Activated B cell treated with CpG ODN at 0.5 μM for 24 hours (primary cell): ENCODE measurements at regions not wholly inside any gene's neighbourhood (a gene's known extent, or its start where the extent isn't known, plus 50 kb on each side); places are given as distances from the start of the nearest gene placed in this dataset.

Experiments
- ATAC-seq: fragments of 200-7000 bp; cut with Tn5 transposase; one replicate; pipeline ENCODE4 v1.10.0; 2021; ENCODE audit warnings: low read depth, mild to moderate bottlenecking, moderate library complexity
- CTCF ChIA-PET: fragments of 350-600 bp; sonication (Branson Sonifier 250); formaldehyde crosslinking; loops from one replicate; lab custom pipeline; 2021; ENCODE audit warnings: antibody characterized with exemption; lab: Charles Lee
- POLR2A ChIA-PET: fragments of 350-600 bp; sonication (Branson Sonifier 250); formaldehyde crosslinking; loops from one replicate; lab custom pipeline; 2021; ENCODE audit warnings: antibody characterized with exemption; lab: Charles Lee
- DNase-seq: peaks from one replicate; pipeline ENCODE4 v3.0.0; 2022
- H3K27ac Mint-ChIP-seq: one replicate; pipeline ENCODE4 v1.8.0; 2020; ENCODE audit warnings: mixed read lengths
- H3K27me3 Mint-ChIP-seq: one replicate; pipeline ENCODE4 v1.8.0; 2021; ENCODE audit warnings: mixed read lengths
- H3K36me3 Mint-ChIP-seq: one replicate; pipeline ENCODE4 v1.8.0; 2021; ENCODE audit warnings: low read depth, mixed read lengths
- H3K4me1 Mint-ChIP-seq: one replicate; pipeline ENCODE4 v1.8.0; 2021; ENCODE audit warnings: mixed read lengths
- H3K4me3 Mint-ChIP-seq: one replicate; pipeline ENCODE4 v1.8.0; 2020; ENCODE audit warnings: mild to moderate bottlenecking, mixed read lengths
- H3K9me3 Mint-ChIP-seq: one replicate; pipeline ENCODE4 v1.8.0; 2020; ENCODE audit warnings: mixed read lengths
- intact Hi-C: fragments of 100-400 bp; cut with micrococcal nuclease; formaldehyde crosslinking; loops from one replicate; pipeline ENCODE4 v1.15.1; 2024
- TF ChIP-seq, protein P1 (sequence below): fragments of 200-600 bp; IDR thresholded peaks from one replicate; pipeline ENCODE4 v1.8.0; 2022; ENCODE audit warnings: antibody characterized with exemption, mild to moderate bottlenecking

DNA sequence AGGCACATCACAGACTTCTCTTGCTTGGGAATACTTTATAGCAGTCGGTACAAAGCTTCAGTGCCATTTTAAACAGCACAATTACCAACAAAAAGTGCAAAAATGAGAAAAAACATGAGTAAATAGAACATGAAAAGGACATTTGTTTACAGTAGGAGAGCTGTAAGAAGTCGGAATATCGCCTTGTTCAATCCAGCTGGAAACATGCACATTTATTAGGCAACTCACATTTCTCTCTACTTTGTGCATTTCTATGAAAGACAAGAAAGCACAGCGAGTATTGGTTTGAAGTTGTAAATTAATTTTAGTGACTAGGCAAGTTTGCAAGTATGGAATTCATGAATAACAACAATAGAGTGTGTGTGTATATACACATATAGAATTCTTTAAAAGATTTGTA is 484.7 kb downstream of the DACH1 start:
- ChIA-PET POLR2A (no interaction called here), CTCF (no interaction called here)
- ATAC-seq = no peak
- H3K27me3 Mint-ChIP-seq = no peaks in the 10 kb centered on the region
- no peaks in the 10 kb centered on the region for H3K36me3 Mint-ChIP-seq
- TF ChIP-seq, protein P1, sequence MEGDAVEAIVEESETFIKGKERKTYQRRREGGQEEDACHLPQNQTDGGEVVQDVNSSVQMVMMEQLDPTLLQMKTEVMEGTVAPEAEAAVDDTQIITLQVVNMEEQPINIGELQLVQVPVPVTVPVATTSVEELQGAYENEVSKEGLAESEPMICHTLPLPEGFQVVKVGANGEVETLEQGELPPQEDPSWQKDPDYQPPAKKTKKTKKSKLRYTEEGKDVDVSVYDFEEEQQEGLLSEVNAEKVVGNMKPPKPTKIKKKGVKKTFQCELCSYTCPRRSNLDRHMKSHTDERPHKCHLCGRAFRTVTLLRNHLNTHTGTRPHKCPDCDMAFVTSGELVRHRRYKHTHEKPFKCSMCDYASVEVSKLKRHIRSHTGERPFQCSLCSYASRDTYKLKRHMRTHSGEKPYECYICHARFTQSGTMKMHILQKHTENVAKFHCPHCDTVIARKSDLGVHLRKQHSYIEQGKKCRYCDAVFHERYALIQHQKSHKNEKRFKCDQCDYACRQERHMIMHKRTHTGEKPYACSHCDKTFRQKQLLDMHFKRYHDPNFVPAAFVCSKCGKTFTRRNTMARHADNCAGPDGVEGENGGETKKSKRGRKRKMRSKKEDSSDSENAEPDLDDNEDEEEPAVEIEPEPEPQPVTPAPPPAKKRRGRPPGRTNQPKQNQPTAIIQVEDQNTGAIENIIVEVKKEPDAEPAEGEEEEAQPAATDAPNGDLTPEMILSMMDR = no peak
- H3K9me3 Mint-ChIP-seq = peaks cover 4% of the 10 kb centered on the region
- no peaks in the 10 kb centered on the region for H3K4me1 Mint-ChIP-seq
- H3K4me3 Mint-ChIP-seq = no peak overlapping the region
- no peak for DNase-seq
- no peak overlapping the region for H3K27ac Mint-ChIP-seq
- intact Hi-C loops = no loop called here

DNA sequence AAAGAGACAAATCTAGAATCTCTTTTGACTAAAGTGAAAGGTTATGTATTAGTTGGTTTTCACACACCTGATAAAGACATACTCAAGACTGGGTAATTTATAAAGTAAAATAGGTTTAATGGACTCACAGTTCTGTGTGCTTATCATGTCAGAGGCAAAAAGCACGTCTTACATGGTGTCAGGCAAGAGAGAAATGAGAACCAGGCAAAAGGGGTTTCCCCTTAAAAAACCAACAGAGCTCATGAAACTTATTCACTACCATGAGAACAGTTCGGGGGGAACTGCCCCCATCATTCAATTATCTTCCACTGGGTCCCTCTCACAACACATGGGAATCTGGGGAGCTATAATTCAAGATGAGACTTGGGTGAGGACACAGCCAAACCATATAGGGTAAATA is 486.8 kb downstream of the DACH1 start:
- ChIA-PET POLR2A (no interaction called here), CTCF (no interaction called here)
- TF ChIP-seq, protein P1 = no peak
- Mint-ChIP-seq H3K27ac (no peak overlapping the region), H3K36me3 (no peaks in the 10 kb centered on the region), H3K4me3 (no peak overlapping the region), H3K9me3 (peaks cover 4% of the 10 kb centered on the region), H3K27me3 (no peaks in the 10 kb centered on the region), H3K4me1 (no peaks in the 10 kb centered on the region)
- intact Hi-C loops = no loop called here
- DNase-seq (no peak), ATAC-seq (no peak)

DNA sequence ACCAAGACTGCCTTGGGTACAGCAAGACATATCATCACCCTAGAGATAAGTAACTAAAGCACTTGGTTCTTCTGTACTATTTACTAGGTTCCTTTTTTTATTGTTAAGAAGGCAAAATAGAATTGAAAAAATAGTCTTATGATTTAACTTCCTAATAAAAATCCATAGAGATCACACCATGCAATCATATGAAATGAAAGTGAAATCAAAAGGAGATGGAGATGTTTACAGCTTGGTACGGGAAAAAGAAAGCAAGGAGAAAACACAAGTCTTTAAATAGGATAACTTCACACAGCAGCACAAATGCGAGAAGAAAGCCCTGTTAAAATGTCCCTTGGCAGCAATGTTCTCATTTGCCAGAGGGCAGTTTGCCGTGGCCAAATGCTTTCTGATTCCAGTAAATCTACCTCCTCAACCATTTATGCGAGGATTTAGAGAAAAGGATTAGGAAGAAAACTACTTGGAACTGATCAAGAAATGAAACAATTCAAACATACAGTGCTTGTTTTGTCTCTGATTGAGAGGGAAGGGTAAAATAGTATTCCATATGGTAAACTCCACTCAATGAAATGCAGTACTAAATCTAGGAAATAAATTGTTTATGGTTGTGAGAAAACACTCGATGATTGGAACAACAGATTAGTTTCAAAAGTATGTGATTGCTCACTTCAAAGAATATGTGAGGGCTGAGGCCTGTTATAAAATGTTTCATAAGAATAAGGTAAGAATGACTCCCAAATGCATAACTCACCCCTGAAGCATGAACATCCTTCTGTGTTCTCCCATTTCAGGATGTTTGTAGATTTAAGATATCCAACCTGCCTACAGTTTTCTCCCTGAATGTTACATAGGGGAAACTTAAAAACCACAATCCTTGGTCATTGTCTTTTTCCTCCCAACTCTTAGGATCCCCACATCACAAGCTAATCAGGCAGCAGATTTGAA is 487.8 kb downstream of the DACH1 start:
- Mint-ChIP-seq H3K9me3 (peaks cover 4% of the 10 kb centered on the region), H3K27me3 (no peaks in the 10 kb centered on the region), H3K4me1 (no peaks in the 10 kb centered on the region), H3K4me3 (no peak overlapping the region), H3K27ac (no peak overlapping the region), H3K36me3 (no peaks in the 10 kb centered on the region)
- POLR2A ChIA-PET = no interaction called here
- ATAC-seq (no peak), DNase-seq (no peak)
- CTCF ChIA-PET = no interaction called here
- TF ChIP-seq, protein P1 = no peak
- intact Hi-C loops = no loop called here

DNA sequence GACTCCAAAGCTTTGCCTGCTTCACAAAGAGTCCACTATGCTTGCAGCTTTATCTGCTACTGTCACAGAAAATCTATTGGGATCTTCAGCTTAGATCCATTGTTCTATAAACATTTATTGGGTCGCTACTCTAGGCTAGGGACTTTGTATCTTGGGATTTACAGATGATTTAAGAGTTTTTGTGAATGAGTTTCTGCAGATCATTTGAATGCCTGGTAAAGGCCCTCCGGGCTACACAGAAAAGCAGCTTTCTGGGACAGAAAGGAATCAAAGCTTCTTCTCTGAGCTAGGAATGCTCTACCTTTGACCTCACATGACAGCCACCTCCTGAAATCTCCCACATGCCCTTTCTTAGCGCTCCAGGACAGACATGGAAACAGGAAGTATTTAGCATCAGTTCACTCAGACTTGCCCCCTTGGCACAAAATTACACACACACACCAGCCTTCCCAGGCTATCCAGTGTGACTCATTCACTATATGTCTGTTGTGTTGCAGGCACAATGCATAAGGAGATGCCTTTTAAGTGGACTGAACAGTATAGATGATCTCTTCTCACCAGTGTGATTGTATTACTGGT is 492.4 kb downstream of the DACH1 start:
- DNase-seq = no peak
- Mint-ChIP-seq H3K4me1 (no peaks in the 10 kb centered on the region), H3K9me3 (no peaks in the 10 kb centered on the region), H3K4me3 (no peak overlapping the region), H3K36me3 (no peaks in the 10 kb centered on the region), H3K27me3 (no peaks in the 10 kb centered on the region), H3K27ac (no peak overlapping the region)
- CTCF ChIA-PET = no interaction called here
- intact Hi-C loops = no loop called here
- no peak for ATAC-seq
- POLR2A ChIA-PET = no interaction called here
- TF ChIP-seq, protein P1 = no peak

DNA sequence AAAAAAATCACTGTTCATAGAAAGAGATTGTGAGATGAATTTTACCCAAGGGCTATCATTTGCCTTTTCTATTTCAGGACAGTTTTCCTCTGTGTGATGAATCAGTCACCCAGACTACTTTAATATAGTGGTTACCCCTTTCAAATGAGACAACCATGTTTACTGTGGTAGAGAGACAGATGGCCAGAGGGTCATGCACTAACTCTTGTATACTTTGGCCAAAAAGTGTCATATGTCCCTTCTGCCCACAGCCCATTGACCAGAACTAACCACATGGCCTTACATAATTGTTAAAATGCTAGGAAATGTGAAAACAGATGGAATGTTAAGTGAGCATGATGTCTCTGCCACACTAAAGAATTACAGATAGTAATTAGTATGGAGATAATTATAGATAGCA is 498.7 kb downstream of the DACH1 start:
- Mint-ChIP-seq H3K27me3 (no peaks in the 10 kb centered on the region), H3K4me3 (no peak overlapping the region), H3K4me1 (no peaks in the 10 kb centered on the region), H3K9me3 (no peaks in the 10 kb centered on the region), H3K36me3 (no peaks in the 10 kb centered on the region), H3K27ac (no peak overlapping the region)
- TF ChIP-seq, protein P1 = no peak
- no peak for ATAC-seq
- intact Hi-C loops = no loop called here
- no peak for DNase-seq
- ChIA-PET CTCF (no interaction called here), POLR2A (no interaction called here)
